ENCODE measurements at regions not wholly inside any gene's neighbourhood (a gene's known extent, or its start where the extent isn't known, plus 50 kb on each side); places are given as distances from the start of the nearest gene placed in this dataset.
"Not testable (repeated sequence)": the region's sequence is repeated elsewhere in the genome, so short reads cannot be mapped to it uniquely, and the experiment has no call there.

GRCh38 chr22:22168941-22169867 is 75.4 kb upstream of the VPREB1 start:
- DNase-seq, result no peak

- peak; percentile 42 for DNase-seq
Observed at GRCh38 chr22:22168190-22168940, 76.2 kb upstream of the VPREB1 start.

- no peak for DNase-seq
Observed at GRCh38 chr22:22167791-22168189, 76.8 kb upstream of the VPREB1 start.

- DNase-seq, result no peak
Observed at GRCh38 chr22:22166941-22167713, 77.5 kb upstream of the VPREB1 start.

- DNase-seq, result no peak
Observed at GRCh38 chr22:22165936-22166710, 78.5 kb upstream of the VPREB1 start.

GRCh38 chr22:22164541-22165272 is 79.9 kb upstream of the VPREB1 start:
- DNase-seq, result no peak

- no peak for DNase-seq
Observed at GRCh38 chr22:22161924-22162851, 82.4 kb upstream of the VPREB1 start.

- not testable (repeated sequence) for DNase-seq
Observed at GRCh38 chr22:22160768-22161167, 83.8 kb upstream of the VPREB1 start.

- no peak for DNase-seq
Observed at GRCh38 chr22:22159384-22159783, 85.2 kb upstream of the VPREB1 start.

GRCh38 chr22:22158965-22159364 is 85.6 kb upstream of the VPREB1 start:
- DNase-seq, result no peak

- DNase-seq, result no peak
Observed at GRCh38 chr22:22158207-22158816, 86.3 kb upstream of the VPREB1 start.

- no peak for DNase-seq
Observed at GRCh38 chr22:22157348-22157725, 87.2 kb upstream of the VPREB1 start.

GRCh38 chr22:22156716-22157347 is 87.8 kb upstream of the VPREB1 start:
- peak; percentile 73 for DNase-seq

- DNase-seq, result no peak
Observed at GRCh38 chr22:22156348-22156715, 88.3 kb upstream of the VPREB1 start.

GRCh38 chr22:22155607-22156006 is 89.0 kb upstream of the VPREB1 start:
- no peak for DNase-seq

- DNase-seq, result no peak
Observed at GRCh38 chr22:22155146-22155545, 89.4 kb upstream of the VPREB1 start.

GRCh38 chr22:22154040-22154439 is 90.5 kb upstream of the VPREB1 start:
- DNase-seq, result no peak

GRCh38 chr22:22151308-22151707 is 93.3 kb upstream of the VPREB1 start:
- no peak for DNase-seq

GRCh38 chr22:22150457-22150856 is 94.1 kb upstream of the VPREB1 start:
- no peak for DNase-seq

GRCh38 chr22:22148905-22149304 is 95.7 kb upstream of the VPREB1 start:
- DNase-seq, result no peak
